Activated naive CD8-positive, alpha-beta T cell treated with anti-CD3 and anti-CD28 coated beads for 36 hours (primary cell): ENCODE measurements at regions not wholly inside any gene's neighbourhood (a gene's known extent, or its start where the extent isn't known, plus 50 kb on each side); places are given as distances from the start of the nearest gene placed in this dataset.
A peak's percentile ranks its signal among the peaks of the same experiment; 100 is the strongest.

Experiments
- DNase-seq: peaks from one replicate; pipeline ENCODE4 v3.0.0; 2021
- H3K27ac Mint-ChIP-seq: one replicate; pipeline ENCODE4 v1.8.0; 2022; ENCODE audit warnings: mild to moderate bottlenecking, moderate library complexity, mixed read lengths
- H3K27me3 Mint-ChIP-seq: one replicate; pipeline ENCODE4 v1.8.0; 2022; ENCODE audit warnings: mild to moderate bottlenecking, mixed read lengths
- H3K36me3 Mint-ChIP-seq: one replicate; pipeline ENCODE4 v1.8.0; 2021; ENCODE audit warnings: mild to moderate bottlenecking, mixed read lengths
- H3K4me1 Mint-ChIP-seq: one replicate; pipeline ENCODE4 v1.8.0; 2021; ENCODE audit warnings: mixed read lengths
- H3K4me3 Mint-ChIP-seq: one replicate; pipeline ENCODE4 v1.8.0; 2022; ENCODE audit warnings: mild to moderate bottlenecking, moderate library complexity, mixed read lengths
- H3K9me3 Mint-ChIP-seq: one replicate; pipeline ENCODE4 v1.8.0; 2022; ENCODE audit warnings: mixed read lengths

GRCh38 chr14:99079061-99079727 lies 192.8 kb downstream of the BCL11B start:
- H3K4me3 Mint-ChIP-seq: no peak overlapping the region
- peaks cover 16% of the 10 kb centered on the region for H3K9me3 Mint-ChIP-seq
- H3K27ac Mint-ChIP-seq: no peak overlapping the region
- peaks cover 7% of the 10 kb centered on the region for H3K36me3 Mint-ChIP-seq
- no peak for DNase-seq
- H3K27me3 Mint-ChIP-seq: no peaks in the 10 kb centered on the region
- peaks cover 9% of the 10 kb centered on the region for H3K4me1 Mint-ChIP-seq

GRCh38 chr14:99080306-99080705 lies 191.7 kb downstream of the BCL11B start:
- DNase-seq: no peak
- H3K4me1 Mint-ChIP-seq: peaks cover 9% of the 10 kb centered on the region
- H3K27me3 Mint-ChIP-seq: no peaks in the 10 kb centered on the region
- H3K9me3 Mint-ChIP-seq: peaks cover 18% of the 10 kb centered on the region
- no peak overlapping the region for H3K27ac Mint-ChIP-seq
- H3K4me3 Mint-ChIP-seq: no peak overlapping the region
- H3K36me3 Mint-ChIP-seq: peaks cover 10% of the 10 kb centered on the region

GRCh38 chr14:99081156-99081765 lies 190.7 kb downstream of the BCL11B start:
- Mint-ChIP-seq H3K36me3 (peaks cover 17% of the 10 kb centered on the region), H3K27me3 (no peaks in the 10 kb centered on the region), H3K4me3 (no peak overlapping the region), H3K4me1 (peaks cover 9% of the 10 kb centered on the region), H3K27ac (no peak overlapping the region), H3K9me3 (peaks cover 21% of the 10 kb centered on the region)
- DNase-seq: no peak

GRCh38 chr14:99081880-99082279 lies 190.1 kb downstream of the BCL11B start:
- Mint-ChIP-seq H3K9me3 (peaks cover 23% of the 10 kb centered on the region), H3K27ac (no peak overlapping the region), H3K4me1 (peaks cover 8% of the 10 kb centered on the region), H3K27me3 (no peaks in the 10 kb centered on the region), H3K36me3 (peaks cover 19% of the 10 kb centered on the region), H3K4me3 (no peak overlapping the region)
- DNase-seq: no peak

- H3K4me1 Mint-ChIP-seq: no peaks in the 10 kb centered on the region
- no peak for DNase-seq
- H3K27ac Mint-ChIP-seq: no peak overlapping the region
- no peaks in the 10 kb centered on the region for H3K27me3 Mint-ChIP-seq
- H3K36me3 Mint-ChIP-seq: peaks cover 2% of the 10 kb centered on the region
- peaks cover 9% of the 10 kb centered on the region for H3K9me3 Mint-ChIP-seq
- no peak overlapping the region for H3K4me3 Mint-ChIP-seq
Observed at GRCh38 chr14:99093532-99094517, 178.2 kb downstream of the BCL11B start.

- Mint-ChIP-seq H3K4me1 (no peaks in the 10 kb centered on the region), H3K36me3 (peaks cover 2% of the 10 kb centered on the region), H3K27ac (no peak overlapping the region), H3K9me3 (peaks cover 9% of the 10 kb centered on the region), H3K4me3 (no peak overlapping the region), H3K27me3 (no peaks in the 10 kb centered on the region)
- no peak for DNase-seq
Observed at GRCh38 chr14:99094901-99095300, 177.1 kb downstream of the BCL11B start.

- H3K4me3 Mint-ChIP-seq: no peak overlapping the region
- peaks cover 9% of the 10 kb centered on the region for H3K9me3 Mint-ChIP-seq
- no peaks in the 10 kb centered on the region for H3K4me1 Mint-ChIP-seq
- no peak overlapping the region for H3K27ac Mint-ChIP-seq
- no peaks in the 10 kb centered on the region for H3K27me3 Mint-ChIP-seq
- peaks cover 2% of the 10 kb centered on the region for H3K36me3 Mint-ChIP-seq
- DNase-seq: no peak
Observed at GRCh38 chr14:99095369-99095768, 176.6 kb downstream of the BCL11B start.

GRCh38 chr14:99098199-99098598 lies 173.8 kb downstream of the BCL11B start:
- Mint-ChIP-seq H3K4me3 (no peak overlapping the region), H3K4me1 (no peaks in the 10 kb centered on the region), H3K9me3 (no peaks in the 10 kb centered on the region), H3K27ac (no peak overlapping the region), H3K36me3 (peaks cover 2% of the 10 kb centered on the region), H3K27me3 (no peaks in the 10 kb centered on the region)
- no peak for DNase-seq

- H3K36me3 Mint-ChIP-seq: peaks cover 2% of the 10 kb centered on the region
Observed at GRCh38 chr14:99099051-99099787, 172.8 kb downstream of the BCL11B start.

GRCh38 chr14:99100497-99101270 lies 171.3 kb downstream of the BCL11B start:
- Mint-ChIP-seq H3K36me3 (peaks cover 8% of the 10 kb centered on the region), H3K4me3 (no peak overlapping the region), H3K9me3 (peaks cover 4% of the 10 kb centered on the region), H3K27me3 (no peaks in the 10 kb centered on the region), H3K27ac (no peak overlapping the region), H3K4me1 (no peaks in the 10 kb centered on the region)
- DNase-seq: no peak

More at GRCh38 chr14:99099051-99099787, 172.8 kb downstream of the BCL11B start:
- no peaks in the 10 kb centered on the region for H3K9me3 Mint-ChIP-seq
- no peak overlapping the region for H3K4me3 Mint-ChIP-seq
- H3K4me1 Mint-ChIP-seq: no peaks in the 10 kb centered on the region
- no peak overlapping the region for H3K27ac Mint-ChIP-seq
- DNase-seq: no peak
- no peaks in the 10 kb centered on the region for H3K27me3 Mint-ChIP-seq

GRCh38 chr14:99101855-99102461 lies 170.0 kb downstream of the BCL11B start:
- H3K27me3 Mint-ChIP-seq: no peaks in the 10 kb centered on the region
- DNase-seq: no peak
- H3K4me3 Mint-ChIP-seq: no peak overlapping the region
- no peak overlapping the region for H3K27ac Mint-ChIP-seq
- no peaks in the 10 kb centered on the region for H3K4me1 Mint-ChIP-seq
- peaks cover 9% of the 10 kb centered on the region for H3K9me3 Mint-ChIP-seq
- H3K36me3 Mint-ChIP-seq: peaks cover 6% of the 10 kb centered on the region

- H3K4me3 Mint-ChIP-seq: no peak overlapping the region
- H3K9me3 Mint-ChIP-seq: peaks cover 9% of the 10 kb centered on the region
- H3K4me1 Mint-ChIP-seq: peaks cover 10% of the 10 kb centered on the region
- no peak overlapping the region for H3K27ac Mint-ChIP-seq
- peaks cover 4% of the 10 kb centered on the region for H3K36me3 Mint-ChIP-seq
- no peak for DNase-seq
- H3K27me3 Mint-ChIP-seq: peaks cover 4% of the 10 kb centered on the region
Observed at GRCh38 chr14:99116741-99117295, 155.2 kb downstream of the BCL11B start.

- peaks cover 9% of the 10 kb centered on the region for H3K9me3 Mint-ChIP-seq
- H3K4me3 Mint-ChIP-seq: peak overlapping the region; percentile 67
- H3K36me3 Mint-ChIP-seq: peaks cover 4% of the 10 kb centered on the region
- peaks cover 10% of the 10 kb centered on the region for H3K4me1 Mint-ChIP-seq
- no peak overlapping the region for H3K27ac Mint-ChIP-seq
- H3K27me3 Mint-ChIP-seq: peaks cover 4% of the 10 kb centered on the region
- DNase-seq: no peak
Observed at GRCh38 chr14:99117671-99118045, 154.3 kb downstream of the BCL11B start.
